ENCODE measurements at regions not wholly inside any gene's neighbourhood (a gene's known extent, or its start where the extent isn't known, plus 50 kb on each side); places are given as distances from the start of the nearest gene placed in this dataset.

- Histone ChIP-seq H3K9me1 (ENCODE audit: insufficient read depth, low read length) (0 out of 2 replicates have a peak, but pooled peaks cover 1% of the 10 kb centered on the region), H2BK15ac (ENCODE audit: low read depth, low read length) (no peak overlapping the region), H4K20me1 (ENCODE audit: insufficient read depth, low read length) (no peaks in the 10 kb centered on the region), H3K27ac (ENCODE audit: insufficient read depth, low read length) (no peak overlapping the region), H2BK120ac (ENCODE audit: low read depth, low read length) (no peak overlapping the region), H3K23ac (ENCODE audit: low read depth, low read length) (no peak overlapping the region), H3K4me3 (ENCODE audit: insufficient read depth, low read depth, low read length) (no peak overlapping the region), H2AK9ac (replicated peaks; ENCODE audit: low read depth, low read length, poor library complexity) (no peak overlapping the region), H3K27me3 (ENCODE audit: control insufficient read depth, insufficient read depth, low read length) (no peaks in the 10 kb centered on the region), H3K4me1 (ENCODE audit: control insufficient read depth, insufficient read depth, low read length) (peaks cover 4% of the 10 kb centered on the region; the same call in 1 of the 2 replicates), H2BK20ac (ENCODE audit: low read depth, low read length) (no peak overlapping the region), H3K9me3 (ENCODE audit: control insufficient read depth, insufficient read depth, low read length) (no peaks in the 10 kb centered on the region; the same call in 1 of the 2 replicates), H3K79me1 (ENCODE audit: low read depth in 1 of 2, low read length in 2 of 2) (no peaks in the 10 kb centered on the region), H3K4me2 (ENCODE audit: low read depth, low read length) (no peak overlapping the region), H3K18ac (ENCODE audit: low read depth, low read length) (no peak overlapping the region), H4K5ac (ENCODE audit: low read depth, low read length) (no peak overlapping the region), H4K8ac (ENCODE audit: low read depth in 2 of 2, low read length in 2 of 2) (no peak overlapping the region), H2BK5ac (ENCODE audit: low read depth, low read length, poor library complexity, severe bottlenecking) (no peak overlapping the region), H4K91ac (ENCODE audit: insufficient read depth, low read depth, low read length) (no peak overlapping the region), H3K36me3 (ENCODE audit: control insufficient read depth, insufficient read depth, low read length) (no peaks in the 10 kb centered on the region), H2AFZ (replicated peaks; ENCODE audit: low read length, poor library complexity) (no peak overlapping the region), H3K9ac (ENCODE audit: low read depth, low read length) (no peak overlapping the region), H2AK5ac (ENCODE audit: low read depth, low read length) (no peak overlapping the region), H3K56ac (ENCODE audit: extremely low read depth, insufficient read depth, low read length) (no peak overlapping the region), H3K4ac (ENCODE audit: low read depth, low read length) (no peak overlapping the region), H3K14ac (replicated peaks; ENCODE audit: low read depth, low read length) (no peak overlapping the region)
- ATAC-seq (ENCODE audit: low read depth) (no peak), DNase-seq (no peak)
- dilution Hi-C loops (cut with HindIII; ENCODE audit: low sequenced_read_pairs, unreplicated experiment): no loop called here
- intact Hi-C loops (cut with micrococcal nuclease): no loop called here
- ChIA-PET POLR2A (ENCODE audit: unreplicated experiment) (no interaction called here), CTCF (no interaction called here)
- in situ Hi-C loops (cut with MboI; ENCODE audit: low sequenced_read_pairs): no loop called here
- no TSS peak for BruUV-seq (replicated peaks)
- no peak for TF ChIP-seq FOS (IDR thresholded peaks at IDR 0.05; ENCODE audit: low read depth, low read length)
- TF ChIP-seq MAFK (IDR thresholded peaks at IDR 0.05; ENCODE audit: low read depth, low read length): no peak
- TF ChIP-seq CTCF (conservative IDR thresholded peaks at IDR 0.05; ENCODE audit: low read depth, low read length): no peak
- no peak for TF ChIP-seq MXI1 (IDR thresholded peaks at IDR 0.05; ENCODE audit: borderline replicate concordance, low read depth, low read length)
These were observed 396.8 kb downstream of the EFNB2 start for GRCh38 chr13:106138620-106139019.

All from IMR-90 (cell line).